GM19452 (cell line): ENCODE measurements at regions not wholly inside any gene's neighbourhood (a gene's known extent, or its start where the extent isn't known, plus 50 kb on each side); places are given as distances from the start of the nearest gene placed in this dataset.

Source experiments
- ATAC-seq: cut with Tn5 transposase; IDR thresholded peaks from one replicate; pipeline ENCODE4 v1.9.1; 2021; ENCODE audit not compliant: unreplicated experiment

- no peak for ATAC-seq
Observed at GRCh38 chr1:112196731-112197130, 199.3 kb upstream of the CTTNBP2NL start.

GRCh38 chr1:112209493-112209892 is 186.5 kb upstream of the CTTNBP2NL start:
- ATAC-seq, result no peak

- no peak for ATAC-seq
Observed at GRCh38 chr1:112219267-112219666, 176.7 kb upstream of the CTTNBP2NL start.

- no peak for ATAC-seq
Observed at GRCh38 chr1:112230232-112230631, 165.8 kb upstream of the CTTNBP2NL start.

GRCh38 chr1:112231331-112231730 is 164.7 kb upstream of the CTTNBP2NL start:
- no peak for ATAC-seq

- ATAC-seq, result no peak
Observed at GRCh38 chr1:112232848-112233247, 163.2 kb upstream of the CTTNBP2NL start.

- ATAC-seq, result no peak
Observed at GRCh38 chr1:112234710-112235109, 161.3 kb upstream of the CTTNBP2NL start.

- ATAC-seq, result no peak
Observed at GRCh38 chr1:112237983-112238545, 157.9 kb upstream of the CTTNBP2NL start.

- no peak for ATAC-seq
Observed at GRCh38 chr1:112239683-112240330, 156.2 kb upstream of the CTTNBP2NL start.

GRCh38 chr1:112242470-112242869 is 153.5 kb upstream of the CTTNBP2NL start:
- ATAC-seq, result no peak

- no peak for ATAC-seq
Observed at GRCh38 chr1:112244131-112244530, 151.9 kb upstream of the CTTNBP2NL start.

- no peak for ATAC-seq
Observed at GRCh38 chr1:112245114-112245513, 150.9 kb upstream of the CTTNBP2NL start.

- ATAC-seq, result no peak
Observed at GRCh38 chr1:112247036-112247597, 148.9 kb upstream of the CTTNBP2NL start.

GRCh38 chr1:112247961-112248360 is 148.1 kb upstream of the CTTNBP2NL start:
- ATAC-seq, result no peak

- no peak for ATAC-seq
Observed at GRCh38 chr1:112250892-112251291, 145.1 kb upstream of the CTTNBP2NL start.

GRCh38 chr1:112251766-112252506 is 144.1 kb upstream of the CTTNBP2NL start:
- no peak for ATAC-seq

GRCh38 chr1:112253366-112253765 is 142.6 kb upstream of the CTTNBP2NL start:
- ATAC-seq, result no peak

- no peak for ATAC-seq
Observed at GRCh38 chr1:112255080-112255479, 140.9 kb upstream of the CTTNBP2NL start.

- no peak for ATAC-seq
Observed at GRCh38 chr1:112256411-112256810, 139.6 kb upstream of the CTTNBP2NL start.

GRCh38 chr1:112257043-112257835 is 138.8 kb upstream of the CTTNBP2NL start:
- ATAC-seq, result no peak

- ATAC-seq, result no peak
Observed at GRCh38 chr1:112260699-112261098, 135.3 kb upstream of the CTTNBP2NL start.
